HG02938 (cell line): ENCODE measurements at regions not wholly inside any gene's neighbourhood (a gene's known extent, or its start where the extent isn't known, plus 50 kb on each side); places are given as distances from the start of the nearest gene placed in this dataset.

Source experiments
- ATAC-seq: cut with Tn5 transposase; IDR thresholded peaks from one replicate; pipeline ENCODE4 v1.9.1; 2021; ENCODE audit warnings: mild to moderate bottlenecking, moderate library complexity; ENCODE audit not compliant: unreplicated experiment

DNA sequence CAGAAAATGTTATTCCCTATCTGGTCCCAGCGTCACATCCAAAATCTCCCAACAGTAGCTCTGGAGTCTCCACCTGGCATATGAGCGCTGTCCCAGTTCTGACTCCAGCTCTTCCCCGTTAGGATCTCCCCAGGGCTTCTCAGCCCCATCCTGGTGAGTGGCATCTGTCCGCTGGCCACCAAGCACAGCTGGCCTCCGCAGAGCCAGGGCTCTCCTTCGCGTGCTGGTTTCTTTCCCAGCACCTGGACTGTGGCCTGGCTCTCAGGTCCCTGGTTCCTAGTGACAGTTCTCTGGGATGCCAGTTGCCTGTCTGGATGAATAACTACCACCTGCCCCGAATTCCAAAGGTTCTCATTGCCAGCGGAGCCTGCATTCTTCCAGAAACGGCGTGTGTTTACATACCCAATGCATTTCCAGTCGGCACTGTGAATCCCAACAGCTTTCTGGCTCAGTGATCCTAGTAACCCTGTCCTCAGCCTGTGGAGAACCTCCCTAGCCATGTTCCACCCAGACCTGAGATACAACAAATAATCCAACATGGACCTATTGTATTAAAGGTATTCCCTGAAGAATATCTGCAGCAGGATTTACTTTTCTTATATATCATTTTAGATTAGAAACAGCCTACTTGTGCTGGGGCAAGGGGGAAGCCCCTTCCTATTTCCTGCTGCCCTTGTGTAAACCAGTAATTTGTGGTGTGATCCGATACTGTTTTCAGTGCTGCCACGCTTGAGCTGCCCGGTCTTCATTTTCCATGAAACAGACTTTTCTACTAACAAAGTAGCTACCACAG lies 69.9 kb upstream of the PDE10A start:
- ATAC-seq, result peak; percentile 79

DNA sequence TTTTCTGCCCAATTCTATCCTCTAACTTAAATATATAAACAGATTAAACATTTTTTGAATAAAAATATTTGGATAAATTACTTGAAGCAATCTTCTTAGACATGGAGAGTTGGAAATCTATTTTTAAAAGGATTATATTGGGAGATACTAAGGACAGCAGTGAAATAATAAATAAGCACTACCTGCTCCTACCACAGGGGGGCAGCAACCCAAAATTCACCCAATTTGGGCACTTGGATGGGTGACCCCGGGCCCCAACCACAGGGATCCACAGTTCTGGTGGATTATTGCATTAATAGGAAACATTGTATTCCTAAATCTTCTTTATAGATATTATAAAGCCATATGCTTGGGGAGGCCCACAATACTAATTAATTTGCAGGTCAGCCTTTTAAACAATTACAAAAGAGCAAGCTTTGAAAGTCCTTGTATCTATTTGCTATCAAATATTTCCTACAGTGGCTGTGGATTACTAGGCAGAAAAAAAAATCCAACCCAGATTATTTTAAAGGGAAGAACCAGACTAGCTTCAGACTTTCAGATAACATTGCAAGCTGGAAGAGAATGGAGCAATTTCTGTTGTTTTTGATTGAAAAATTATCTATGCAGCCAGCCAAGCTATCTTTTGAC lies 66.4 kb upstream of the PDE10A start:
- no peak for ATAC-seq

DNA sequence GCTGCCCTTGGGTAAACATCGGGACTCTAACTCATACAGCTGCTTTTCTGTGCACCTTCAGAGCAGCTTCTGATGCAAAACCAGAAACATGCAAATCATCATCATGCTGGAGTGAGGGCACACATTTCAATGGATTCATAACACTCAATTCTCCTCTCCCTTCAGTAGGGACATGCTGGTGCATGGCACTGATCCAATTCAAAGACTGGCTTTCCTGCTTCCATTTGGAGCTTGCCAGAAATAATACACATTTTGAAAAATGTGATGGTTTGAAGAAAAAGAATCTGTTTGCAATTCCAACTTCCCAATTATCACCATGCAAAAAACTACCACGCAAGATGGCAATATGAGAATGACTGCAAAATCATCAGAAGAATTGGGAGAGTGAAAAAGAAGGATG lies 65.2 kb upstream of the PDE10A start:
- no peak for ATAC-seq

DNA sequence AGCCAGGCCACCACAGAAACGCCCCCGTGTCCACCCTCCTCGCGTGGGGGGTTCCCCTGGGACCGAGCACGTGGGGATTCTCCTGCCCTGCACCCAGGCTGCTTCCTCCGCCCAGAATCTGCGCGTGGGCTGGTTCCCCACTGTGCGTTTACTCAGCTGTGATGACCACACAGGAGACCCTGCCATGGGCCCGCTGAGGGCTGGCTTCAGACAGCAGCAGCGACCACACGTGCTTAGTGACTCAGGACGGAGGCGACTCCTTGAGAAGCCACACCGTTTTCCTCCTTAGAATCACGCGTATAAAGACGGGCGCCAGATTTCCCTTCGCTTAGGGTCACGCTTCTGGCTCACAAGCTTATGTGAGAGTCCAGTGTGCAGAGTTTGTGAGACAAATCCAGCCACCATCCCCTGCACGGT lies 63.9 kb upstream of the PDE10A start:
- no peak for ATAC-seq

DNA sequence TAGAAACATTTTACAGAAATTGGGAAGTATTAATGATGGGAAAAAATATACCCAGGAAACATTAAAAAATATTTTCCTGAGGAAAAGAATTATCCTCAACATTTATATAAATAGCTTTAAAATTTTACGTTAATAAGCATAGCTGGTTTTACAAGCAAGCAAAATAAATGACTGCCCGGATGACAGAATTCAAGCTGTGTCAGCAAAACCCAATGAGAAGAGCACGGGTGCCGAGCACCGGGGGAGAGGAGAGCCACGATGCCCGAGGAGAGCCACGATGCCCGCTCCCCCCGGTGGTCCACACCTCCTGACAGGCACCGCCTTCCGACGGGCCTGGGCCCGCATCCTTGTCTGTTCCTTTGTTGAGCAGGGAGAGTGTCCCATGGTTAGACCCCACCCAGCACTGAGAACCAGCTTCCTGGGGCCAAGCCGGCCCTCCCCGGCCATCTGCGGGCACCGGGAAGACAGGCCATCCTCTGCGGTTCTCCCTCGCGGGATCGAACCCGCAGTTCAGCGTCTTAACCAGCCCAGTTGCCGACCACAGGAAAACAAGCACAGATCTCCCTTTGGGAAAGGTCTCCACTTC lies 63.3 kb upstream of the PDE10A start:
- ATAC-seq, result no peak

DNA sequence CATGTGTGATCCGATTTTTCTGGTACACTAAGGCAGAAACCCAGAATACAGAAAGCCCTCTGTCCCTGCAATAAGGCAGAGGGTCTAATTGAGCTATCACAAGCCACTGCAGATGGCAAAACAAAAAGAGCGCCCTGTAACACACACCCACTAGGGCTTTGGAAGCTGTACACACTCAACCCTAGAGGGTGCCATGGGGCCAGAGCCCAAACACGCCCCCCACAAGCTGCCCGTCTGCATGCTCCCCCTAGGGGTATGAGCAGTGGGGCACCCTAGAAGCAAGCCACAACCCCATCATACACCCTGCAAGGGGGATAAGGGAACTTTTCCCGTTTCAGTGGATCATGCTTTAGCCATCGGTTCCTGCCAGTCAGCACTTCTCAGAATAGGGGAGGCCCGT lies 62.2 kb upstream of the PDE10A start:
- ATAC-seq, result no peak

DNA sequence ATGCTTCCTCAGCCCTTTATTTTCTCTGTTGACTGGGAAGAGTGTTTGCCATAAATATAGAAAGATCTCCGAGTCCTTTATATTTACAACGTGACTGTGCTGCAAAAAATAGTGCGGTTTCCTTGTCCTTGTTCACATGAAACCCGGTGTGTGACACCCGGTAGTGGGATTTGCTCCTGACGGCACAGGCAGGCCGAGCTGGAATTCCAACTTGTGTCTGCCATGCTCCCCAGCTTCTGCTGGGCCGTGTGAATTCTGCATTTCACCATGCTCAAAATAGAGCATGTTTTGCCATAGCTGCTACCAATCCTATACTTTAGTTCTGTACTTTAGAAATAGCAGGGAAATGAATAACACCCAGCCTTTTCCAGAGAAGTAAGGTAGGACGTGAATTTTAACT lies 60.3 kb upstream of the PDE10A start:
- ATAC-seq, result no peak

DNA sequence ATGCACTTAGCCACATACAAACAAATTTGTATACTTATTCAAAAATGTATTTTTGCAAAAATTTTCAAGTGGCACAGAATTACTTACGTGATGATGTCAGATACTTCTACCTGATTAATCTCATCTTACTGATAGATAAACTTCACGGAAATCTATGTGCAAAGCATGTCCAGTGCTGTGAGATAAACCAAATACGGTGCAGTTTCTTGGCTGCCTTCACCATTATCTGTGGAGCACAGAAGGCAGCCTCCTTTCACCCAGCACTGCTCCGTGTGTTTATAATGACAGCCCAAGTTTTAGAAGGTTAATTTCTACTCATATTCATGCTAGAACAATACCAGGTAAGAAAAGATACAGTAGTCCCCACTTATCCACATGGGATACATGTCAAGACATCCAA lies 59.0 kb upstream of the PDE10A start:
- ATAC-seq, result no peak

DNA sequence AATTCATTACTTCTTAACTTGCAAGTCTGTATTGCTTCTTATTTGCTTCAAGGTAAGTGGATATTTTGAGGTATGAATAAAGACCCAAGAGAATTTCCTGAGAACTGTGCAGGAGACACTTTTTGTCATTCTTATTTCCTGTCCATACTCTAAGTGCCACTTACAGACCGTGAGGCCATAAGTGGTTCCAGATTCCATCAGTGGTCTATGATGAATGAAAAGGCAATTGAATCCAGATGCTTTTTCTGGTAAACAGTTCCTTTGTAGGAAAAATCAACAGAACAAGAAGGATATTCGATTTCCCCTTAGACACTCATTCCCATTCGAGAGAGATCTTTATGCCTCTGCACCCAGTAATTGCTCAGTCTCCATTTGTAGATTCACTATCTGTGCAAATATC lies 58.3 kb upstream of the PDE10A start:
- ATAC-seq, result no peak

DNA sequence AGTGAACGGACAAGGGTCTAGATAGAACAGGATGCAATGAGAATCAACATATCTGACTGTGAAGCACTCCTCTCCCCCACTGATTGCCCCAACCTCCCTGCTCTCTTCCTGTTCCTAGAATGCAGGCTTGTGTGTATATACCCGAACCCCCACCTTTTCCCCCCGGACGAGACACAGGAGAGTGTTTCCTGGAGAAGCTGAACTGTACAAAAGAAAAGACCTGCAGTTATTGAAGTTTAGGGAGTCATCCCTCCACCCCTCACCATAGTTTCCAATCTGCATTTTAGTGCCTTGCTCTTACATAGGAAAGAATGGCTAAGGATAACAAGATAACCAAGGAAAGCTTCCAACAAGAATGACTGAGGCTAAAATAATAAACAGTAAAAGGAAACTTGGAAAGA lies 55.5 kb upstream of the PDE10A start:
- no peak for ATAC-seq

DNA sequence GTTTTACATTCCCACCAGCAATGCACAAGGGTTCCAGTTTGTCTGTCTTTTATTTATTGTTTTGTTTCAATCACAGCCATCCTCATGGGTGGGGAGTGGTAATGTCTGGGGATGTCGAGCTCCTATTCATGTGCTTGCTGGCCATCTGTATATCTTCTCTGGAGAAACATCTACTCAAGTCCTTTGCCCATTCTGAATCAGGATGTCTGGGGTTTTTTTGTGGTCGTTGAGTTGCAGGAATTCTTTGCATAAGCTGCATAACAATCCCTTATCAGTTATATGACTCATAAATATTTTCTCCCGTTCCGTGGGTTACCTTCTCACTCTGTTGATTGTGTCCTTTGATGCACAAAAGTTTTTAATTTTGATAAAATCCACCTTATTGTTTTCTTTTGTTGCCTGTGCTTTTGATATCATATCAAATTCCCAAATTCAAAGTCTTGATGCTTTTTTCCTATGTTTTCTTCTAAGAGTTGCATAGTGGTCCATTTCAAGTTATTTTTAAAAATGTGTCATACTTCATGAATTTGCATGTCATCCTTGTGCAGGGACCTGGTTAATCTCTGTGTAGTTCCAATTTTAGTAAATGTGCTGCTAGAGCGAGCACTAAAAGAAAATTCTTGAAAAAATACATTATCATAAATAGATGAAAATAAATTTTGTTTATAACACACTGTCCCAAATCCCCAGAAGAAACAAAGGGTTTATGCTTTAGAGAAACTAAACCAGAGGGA lies 54.9 kb upstream of the PDE10A start:
- no peak for ATAC-seq

DNA sequence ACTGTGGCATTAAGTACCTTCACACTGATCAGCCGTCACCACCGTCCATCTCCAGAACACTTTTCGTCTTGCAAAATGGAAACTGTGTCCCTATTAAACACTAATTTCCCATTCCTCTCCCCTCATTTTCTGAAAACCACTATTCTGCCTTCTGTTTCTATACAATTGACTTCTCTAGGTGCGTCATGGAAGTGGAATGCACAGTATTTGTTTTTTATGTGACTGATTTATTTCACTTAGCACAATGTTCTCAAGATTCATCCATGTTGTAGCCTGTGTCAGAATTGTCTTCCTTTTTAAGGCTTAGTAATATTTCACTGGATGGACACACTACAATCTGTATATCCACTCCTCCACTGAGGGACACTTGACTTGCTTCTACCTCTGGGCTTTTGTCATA lies 53.8 kb upstream of the PDE10A start:
- ATAC-seq, result no peak

DNA sequence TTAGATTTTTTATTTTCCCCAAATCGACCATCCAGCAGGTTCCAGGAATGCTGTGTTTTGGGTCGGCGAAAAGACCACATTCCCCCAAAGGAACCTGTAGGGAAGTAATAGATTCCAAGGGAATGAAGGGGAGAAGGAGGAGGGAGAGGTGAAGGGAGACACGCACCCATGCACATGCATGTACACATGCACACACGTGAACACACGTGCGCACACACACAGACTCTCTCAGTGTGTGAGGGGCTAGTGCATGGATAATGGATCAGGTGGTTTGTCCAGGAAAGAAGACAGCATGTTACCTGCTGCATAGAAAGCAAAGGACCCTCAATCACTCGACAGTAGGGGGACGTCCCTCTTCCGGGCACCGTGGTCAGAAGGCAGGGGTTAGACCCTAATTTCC lies 52.4 kb upstream of the PDE10A start:
- no peak for ATAC-seq

DNA sequence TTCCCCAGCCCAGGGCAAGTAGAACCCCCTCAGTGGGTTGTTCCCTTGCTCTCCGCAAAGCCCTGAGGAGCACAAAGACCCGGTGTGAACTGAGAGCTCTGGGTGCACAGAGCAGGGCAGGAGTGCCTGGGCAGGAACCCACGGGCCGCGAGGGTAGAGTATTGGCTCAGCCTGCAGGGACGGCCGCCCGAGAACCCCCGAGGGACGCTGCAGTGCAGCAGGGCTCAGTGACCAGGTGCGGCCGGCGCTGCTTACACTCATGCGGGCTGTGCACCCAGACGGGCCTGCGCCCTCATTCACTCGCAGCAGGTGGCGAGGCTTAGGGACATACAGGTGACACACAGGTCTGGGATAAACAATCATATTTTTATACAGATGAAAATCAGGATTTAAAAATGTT lies 51.9 kb upstream of the PDE10A start:
- ATAC-seq, result no peak

DNA sequence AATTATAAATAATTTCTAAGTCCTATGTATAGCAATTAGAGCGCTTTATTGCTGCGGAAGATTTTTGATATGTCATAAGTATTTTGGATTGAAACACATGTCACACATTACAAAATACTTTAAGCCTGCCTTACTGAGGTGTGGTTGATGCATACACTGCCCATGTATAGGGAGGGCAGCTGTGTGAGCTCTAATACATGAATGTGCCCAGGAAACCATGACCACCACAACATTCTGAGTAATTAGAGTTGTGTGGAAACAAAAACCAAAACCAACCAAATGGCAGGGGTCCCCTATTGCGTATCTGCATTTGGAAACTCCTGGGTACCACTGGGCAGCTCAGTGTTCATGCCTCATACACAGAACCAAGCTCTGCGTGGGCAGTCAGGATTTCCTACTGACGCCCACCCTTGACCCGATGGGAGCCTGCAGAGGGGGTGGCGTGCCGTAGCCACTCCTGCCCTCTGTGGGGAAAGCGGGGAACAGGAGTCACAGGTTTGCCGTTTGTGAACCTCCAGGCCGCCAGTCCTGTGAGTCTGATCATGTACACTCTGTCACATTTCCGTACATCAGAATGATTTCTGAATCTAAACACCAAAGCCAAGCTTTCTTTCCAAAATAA lies 50.9 kb upstream of the PDE10A start:
- no peak for ATAC-seq
